GM12891 (cell line): ENCODE measurements at regions not wholly inside any gene's neighbourhood (a gene's known extent, or its start where the extent isn't known, plus 50 kb on each side); places are given as distances from the start of the nearest gene placed in this dataset.

Experiments
- PAX5 ChIP-seq: IDR thresholded peaks from 2 replicates; pipeline ENCODE4 v1.6.1; 2011; ENCODE audit warnings: low read length, moderate library complexity, mild to moderate bottlenecking; ENCODE audit not compliant: insufficient read depth, severe bottlenecking
- POLR2A ChIP-seq: IDR thresholded peaks from 2 replicates; pipeline ENCODE4 v1.6.1; 2011; ENCODE audit warnings: low read depth, low read length, control low read depth
- POLR2AphosphoS5 ChIP-seq: IDR thresholded peaks from 2 replicates; pipeline ENCODE4 v1.6.1; 2011; ENCODE audit warnings: low read depth, low read length, control low read depth
- SPI1 ChIP-seq: IDR thresholded peaks from 2 replicates; pipeline ENCODE4 v1.6.1; 2011; ENCODE audit warnings: low read depth, low read length, control low read depth
- TAF1 ChIP-seq: IDR thresholded peaks from 2 replicates; pipeline ENCODE4 v1.6.1; 2011; ENCODE audit warnings: low read depth, low read length, control low read depth

- TF ChIP-seq POLR2A (no peak), TAF1 (no peak), POLR2AphosphoS5 (no peak), SPI1 (no peak), PAX5 (no peak)
Measured at GRCh38 chr4:34194585-34194984, 2049.7 kb downstream of the ARAP2 start.
